ENCODE measurements at regions not wholly inside any gene's neighbourhood (a gene's known extent, or its start where the extent isn't known, plus 50 kb on each side); places are given as distances from the start of the nearest gene placed in this dataset.

GRCh38 chr5:96527768-96528661 is 95.0 kb upstream of the PCSK1 start:
- H3K9me3 ChIP-seq: no peaks in the 10 kb centered on the region
- H3K4me3 ChIP-seq: no peak overlapping the region
- 89 to 95% (median 90%) methylated on average over 1 of the region's 1 CpG for WGBS, 3 donors
- H3K4me1 ChIP-seq (ENCODE audit: insufficient read depth): no peaks in the 10 kb centered on the region
- no peaks in the 10 kb centered on the region for H3K27me3 ChIP-seq
- TF ChIP-seq EP300 (IDR thresholded peaks at IDR 0.05) (no peak), POLR2A (IDR thresholded peaks at IDR 0.05) (no peak), CTCF (IDR thresholded peaks at IDR 0.05) (no peak)
- no peaks in the 10 kb centered on the region for H3K36me3 ChIP-seq
- intact Hi-C loops (cut with DNase I): no loop called here
- no peak for DNase-seq
- no peak overlapping the region for H3K27ac ChIP-seq

DNA sequence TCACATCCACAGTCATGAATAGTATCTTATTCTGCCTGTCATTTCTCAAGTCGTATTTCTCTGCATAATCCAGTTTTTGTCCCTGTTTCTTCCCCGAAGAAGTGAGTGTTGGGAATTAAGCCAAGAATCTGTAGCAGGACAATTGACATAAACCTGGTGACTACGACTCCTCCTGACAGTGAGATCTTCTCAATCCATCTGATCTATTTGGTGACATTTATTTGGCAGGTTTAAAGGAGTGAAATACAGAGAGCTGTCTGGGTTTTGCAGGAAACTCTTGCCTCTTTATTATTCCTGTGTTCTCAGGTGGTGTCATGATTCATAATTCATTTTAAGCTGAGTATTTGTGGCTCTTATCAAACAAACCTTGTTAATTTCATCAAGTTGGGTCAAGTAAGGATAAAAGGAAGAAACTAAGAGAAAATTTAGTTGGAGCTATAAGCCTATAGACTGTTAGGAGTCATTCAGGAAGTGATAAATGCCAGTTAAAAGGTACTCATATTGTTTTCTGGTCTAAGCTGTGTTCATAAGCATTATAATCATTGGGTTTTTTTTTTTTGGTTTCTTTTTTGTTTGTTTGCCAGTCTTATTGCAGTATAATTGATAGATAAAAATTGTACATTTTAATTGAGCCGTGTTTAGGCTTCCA is 95.9 kb upstream of the PCSK1 start:
- Histone ChIP-seq H3K9me3 (no peaks in the 10 kb centered on the region), H3K4me1 (ENCODE audit: insufficient read depth) (no peaks in the 10 kb centered on the region), H3K36me3 (no peaks in the 10 kb centered on the region), H3K27me3 (no peaks in the 10 kb centered on the region), H3K4me3 (no peak overlapping the region), H3K27ac (no peak overlapping the region)
- 41 to 63% (median 43%) methylated on average over 4 of the region's 4 CpGs for WGBS, 3 donors
- intact Hi-C loops (cut with DNase I): no loop called here
- TF ChIP-seq EP300 (IDR thresholded peaks at IDR 0.05) (no peak), CTCF (IDR thresholded peaks at IDR 0.05) (no peak), POLR2A (IDR thresholded peaks at IDR 0.05) (no peak)
- DNase-seq: no peak

- H3K9me3 ChIP-seq: no peaks in the 10 kb centered on the region
- TF ChIP-seq POLR2A (IDR thresholded peaks at IDR 0.05): no peak
- no peak for TF ChIP-seq CTCF (IDR thresholded peaks at IDR 0.05)
- no peak for TF ChIP-seq EP300 (IDR thresholded peaks at IDR 0.05)
- H3K4me3 ChIP-seq: no peak overlapping the region
- no peak for DNase-seq
- no peak overlapping the region for H3K27ac ChIP-seq
- 66 to 73% (median 69%) methylated on average over 6 of the region's 6 CpGs for WGBS, 3 donors
- intact Hi-C loops (cut with DNase I): no loop called here
- H3K36me3 ChIP-seq: no peaks in the 10 kb centered on the region
- H3K4me1 ChIP-seq (ENCODE audit: insufficient read depth): no peaks in the 10 kb centered on the region
- no peaks in the 10 kb centered on the region for H3K27me3 ChIP-seq
Observed at GRCh38 chr5:96529559-96529958, 96.5 kb upstream of the PCSK1 start.

GRCh38 chr5:96530901-96531300 is 97.9 kb upstream of the PCSK1 start:
- H3K9me3 ChIP-seq: no peaks in the 10 kb centered on the region
- DNase-seq: no peak
- TF ChIP-seq POLR2A (IDR thresholded peaks at IDR 0.05): no peak
- no peak for TF ChIP-seq EP300 (IDR thresholded peaks at IDR 0.05)
- TF ChIP-seq CTCF (IDR thresholded peaks at IDR 0.05): no peak
- no peaks in the 10 kb centered on the region for H3K27me3 ChIP-seq
- no peak overlapping the region for H3K27ac ChIP-seq
- no peaks in the 10 kb centered on the region for H3K36me3 ChIP-seq
- intact Hi-C loops (cut with DNase I): no loop called here
- H3K4me1 ChIP-seq (ENCODE audit: insufficient read depth): no peaks in the 10 kb centered on the region
- no peak overlapping the region for H3K4me3 ChIP-seq

All from ovary (tissue), 7 donors.